Skin of body (tissue), 1 donor: ENCODE measurements at regions not wholly inside any gene's neighbourhood (a gene's known extent, or its start where the extent isn't known, plus 50 kb on each side); places are given as distances from the start of the nearest gene placed in this dataset.
A peak's percentile ranks its signal among the peaks of the same experiment; 100 is the strongest.
"Not testable (repeated sequence)": the region's sequence is repeated elsewhere in the genome, so short reads cannot be mapped to it uniquely, and the experiment has no call there.

ENCODE experiments used
- DNase-seq: peaks from one replicate; lab custom pipeline; 2025; lab: John Stamatoyannopoulos, UW

DNA sequence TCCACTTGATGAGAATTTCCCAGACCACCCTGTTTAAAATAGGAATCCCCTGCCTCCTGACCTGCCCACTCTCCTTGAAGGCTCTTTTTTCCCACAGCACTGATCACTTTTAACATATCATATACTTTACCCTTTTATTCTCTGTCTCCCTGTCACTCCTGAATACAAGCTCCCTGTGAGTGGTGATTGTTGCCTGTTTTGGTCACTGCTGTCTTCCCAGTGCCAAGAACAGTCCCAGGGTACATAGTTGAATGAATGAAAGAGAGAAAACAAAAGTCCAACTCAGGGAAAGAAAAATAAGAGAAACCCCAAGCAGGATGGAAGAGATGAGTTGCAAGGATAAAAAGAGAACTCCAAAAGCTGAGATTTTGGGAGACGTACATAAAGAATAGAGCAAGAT is 500.3 kb upstream of the LMCD1 start:
- no peak for DNase-seq

DNA sequence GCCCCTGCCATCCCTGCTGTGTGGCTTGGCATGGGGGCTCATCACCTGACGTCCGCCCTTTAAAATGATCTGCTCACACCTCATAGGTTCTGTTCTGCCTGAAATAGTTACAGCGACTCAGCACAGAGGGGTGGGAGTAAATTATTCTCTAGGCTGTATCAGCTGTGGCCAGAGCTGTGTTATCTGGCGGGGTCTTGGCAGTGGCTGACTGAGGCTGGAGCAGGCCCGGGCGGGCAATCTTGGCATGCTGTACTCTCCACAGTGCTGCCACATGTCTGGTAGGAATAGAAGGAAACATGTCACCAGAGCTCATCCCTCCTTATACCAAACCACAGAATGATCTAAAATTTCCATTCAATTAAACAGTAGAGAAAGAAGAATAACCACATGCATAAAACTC is 499.9 kb upstream of the LMCD1 start:
- DNase-seq, result no peak

DNA sequence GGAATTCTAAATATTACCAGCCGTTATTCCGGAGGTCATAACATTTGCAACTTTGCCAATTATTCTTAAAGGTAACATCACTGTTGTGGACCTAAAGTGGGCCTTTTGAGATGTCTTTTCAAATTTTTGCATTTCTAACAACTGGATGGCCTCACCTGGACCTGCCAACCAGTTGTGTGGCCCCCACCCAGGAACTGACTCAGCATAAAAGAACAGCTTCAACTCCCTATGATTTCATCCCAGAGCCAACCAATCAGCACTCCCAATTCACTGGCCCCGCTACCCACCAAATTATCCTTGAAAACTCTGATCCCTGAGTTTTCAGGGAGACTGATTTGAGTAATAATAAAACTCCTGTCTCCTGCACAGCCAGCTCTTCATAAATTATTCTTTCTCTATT is 489.7 kb upstream of the LMCD1 start:
- no peak for DNase-seq

DNA sequence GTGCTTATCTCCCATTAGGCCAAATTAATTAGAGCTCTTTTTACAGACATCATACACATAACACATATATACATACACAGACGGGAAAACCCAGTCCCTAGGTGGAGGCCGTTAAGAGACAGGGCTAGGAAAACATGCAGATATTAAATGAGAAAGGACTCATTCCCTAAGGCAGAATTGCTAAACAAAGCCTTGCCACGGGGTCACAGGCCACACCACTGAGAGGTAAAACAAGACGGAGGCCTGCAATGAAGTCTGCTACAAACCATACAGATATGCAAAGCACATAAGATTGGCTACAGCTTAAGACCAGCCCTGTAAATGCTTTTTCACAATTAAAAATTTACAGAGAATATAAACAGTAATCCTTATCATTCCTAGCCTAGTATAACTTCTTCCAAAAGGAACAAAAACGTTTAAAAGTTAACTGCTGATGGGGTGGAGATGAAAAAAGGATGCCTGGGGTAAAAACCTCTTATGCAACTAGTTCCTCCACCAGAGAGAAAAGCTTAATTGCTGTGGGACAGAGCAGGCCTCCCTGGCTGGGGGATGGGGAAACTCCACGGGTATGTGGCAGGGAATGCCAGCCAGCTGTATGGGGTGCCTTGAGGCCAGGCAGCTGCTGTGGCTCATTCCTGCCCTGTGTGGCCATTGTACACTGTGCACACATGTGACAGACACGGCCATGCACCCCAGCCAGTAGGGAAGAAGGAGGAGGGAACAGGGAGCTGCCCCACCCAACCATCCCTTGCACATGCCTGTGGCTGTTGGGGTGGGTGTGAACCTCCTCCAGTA is 481.4 kb upstream of the LMCD1 start:
- no peak for DNase-seq

DNA sequence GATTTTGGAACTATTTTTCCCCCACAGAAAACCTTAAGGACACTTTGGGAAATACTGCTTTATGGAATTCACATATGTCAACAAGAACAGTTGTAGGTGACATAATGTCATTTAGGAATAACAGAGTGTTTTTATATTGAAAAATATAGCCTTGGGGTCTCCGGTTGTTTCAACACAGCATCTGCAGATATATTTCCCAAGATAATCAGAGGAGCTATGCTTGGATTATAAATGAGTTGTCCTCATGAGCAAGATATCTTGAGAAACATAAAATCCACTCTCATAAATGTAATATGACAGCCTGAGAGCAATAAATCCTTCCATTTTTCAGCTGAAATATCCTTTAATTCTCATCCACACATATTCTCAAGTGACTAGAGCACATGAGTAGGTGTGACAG is 473.7 kb upstream of the LMCD1 start:
- no peak for DNase-seq

DNA sequence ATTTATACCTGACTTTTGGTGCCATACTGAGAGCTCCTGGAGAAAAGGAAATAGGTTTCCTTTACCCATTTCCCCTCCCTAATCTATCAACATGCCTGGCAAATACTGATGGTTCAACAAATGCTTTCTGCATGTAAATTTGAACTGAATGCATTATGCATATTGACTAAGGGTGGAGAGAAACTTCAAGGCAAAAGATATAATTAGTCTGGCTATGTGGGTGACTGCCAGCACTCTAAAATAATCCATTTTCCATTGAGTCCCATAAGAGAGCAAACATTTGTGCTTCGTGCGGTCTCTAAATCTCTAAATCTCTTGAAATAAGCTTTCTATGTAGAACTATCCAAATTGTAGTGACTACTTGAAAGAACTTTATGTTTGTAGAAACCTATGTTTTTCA is 451.3 kb upstream of the LMCD1 start:
- no peak for DNase-seq

DNA sequence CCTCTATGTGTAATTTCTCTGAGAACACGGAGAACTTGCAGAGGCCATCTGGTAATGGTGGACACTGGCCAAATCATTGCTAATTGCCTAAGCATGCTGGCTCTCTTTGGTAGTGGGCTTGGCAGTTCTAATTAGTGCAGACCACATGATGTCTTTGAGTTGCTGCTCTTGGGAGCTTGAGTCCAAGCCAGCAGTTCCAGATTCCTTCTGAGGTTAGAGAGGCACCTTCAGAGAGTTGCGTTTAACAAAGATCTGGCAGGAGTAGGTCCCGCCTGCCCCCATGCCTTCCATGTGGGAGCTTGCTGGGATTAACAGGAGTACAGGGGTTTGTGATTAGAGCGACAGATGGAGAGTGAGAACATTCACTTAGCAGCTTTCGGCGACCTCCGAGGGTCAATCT is 449.0 kb upstream of the LMCD1 start:
- peak; percentile 35 for DNase-seq

DNA sequence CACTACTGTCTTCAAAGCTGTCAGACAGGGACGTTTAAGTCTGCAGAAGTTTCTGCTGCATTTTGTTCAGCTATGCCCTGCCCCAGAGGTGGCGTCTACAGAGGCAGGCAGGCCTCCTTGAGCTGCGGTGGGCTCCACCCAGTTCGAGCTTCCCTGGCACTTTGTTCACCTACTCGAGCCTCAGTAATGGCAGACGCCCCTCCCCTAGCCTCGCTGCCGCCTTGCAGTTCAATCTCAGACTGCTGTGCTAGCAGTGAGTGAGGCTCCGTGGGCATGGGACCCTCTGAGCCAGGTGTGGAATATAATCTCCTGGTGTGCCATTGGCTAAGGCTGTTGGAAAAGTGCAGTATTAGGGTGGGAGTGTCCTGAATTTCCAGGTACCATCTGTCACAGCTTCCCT is 433.5 kb upstream of the LMCD1 start:
- not testable (repeated sequence) for DNase-seq

DNA sequence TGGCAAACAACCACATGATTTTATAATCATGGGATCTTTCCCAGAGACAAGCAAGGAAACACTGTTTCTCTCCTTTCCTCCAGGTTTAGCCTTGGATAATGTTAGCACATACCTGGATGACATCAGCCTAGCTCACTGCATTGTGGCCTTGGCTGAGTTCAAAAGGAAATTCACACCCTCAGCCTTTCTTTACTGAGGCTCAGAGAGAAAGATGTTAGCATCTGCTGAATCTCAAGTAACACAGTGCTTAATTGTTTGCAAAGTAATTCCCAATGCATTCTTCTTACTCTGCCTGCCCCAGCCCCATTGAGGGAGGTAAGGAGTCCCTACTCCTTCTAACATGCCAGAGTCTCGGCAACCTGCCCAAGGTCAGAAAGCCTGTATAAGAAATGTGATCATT is 432.2 kb upstream of the LMCD1 start:
- no peak for DNase-seq

DNA sequence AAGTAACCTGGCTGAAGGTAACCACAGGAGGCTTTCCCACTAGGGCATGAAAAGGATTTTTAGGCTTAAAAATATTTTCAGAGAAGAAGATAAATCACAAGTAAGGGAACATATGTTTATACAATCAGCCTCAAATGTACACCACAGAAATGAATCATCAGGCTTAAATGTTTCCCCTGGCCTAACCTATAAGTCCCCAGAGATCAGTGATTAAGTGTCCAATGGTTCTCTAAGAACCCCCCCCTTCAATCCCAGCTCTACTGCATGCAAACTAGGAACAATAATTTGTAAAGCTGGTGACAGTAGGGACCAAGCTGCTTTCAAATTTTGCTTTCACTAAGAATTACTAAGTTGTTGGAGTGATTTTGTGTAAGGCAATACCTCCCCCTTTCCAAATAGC is 431.6 kb upstream of the LMCD1 start:
- no peak for DNase-seq

DNA sequence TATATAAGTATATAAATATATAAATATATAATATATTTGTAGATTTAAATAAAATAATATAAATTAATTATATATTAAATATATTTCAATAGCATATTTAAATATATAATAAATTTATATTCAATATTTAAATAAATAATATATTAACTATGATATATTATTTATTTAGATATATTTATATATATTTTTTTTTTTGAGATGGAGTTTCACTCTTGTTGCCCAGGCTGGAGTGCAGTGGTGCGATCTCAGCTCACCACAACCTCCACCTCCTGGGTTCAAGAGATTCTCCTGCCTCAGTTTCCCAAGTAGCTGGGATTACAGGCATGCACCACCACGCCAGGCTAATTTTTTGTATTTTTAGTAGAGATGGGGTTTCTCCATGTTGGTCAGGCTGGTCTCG is 426.9 kb upstream of the LMCD1 start:
- DNase-seq, result not testable (repeated sequence)

DNA sequence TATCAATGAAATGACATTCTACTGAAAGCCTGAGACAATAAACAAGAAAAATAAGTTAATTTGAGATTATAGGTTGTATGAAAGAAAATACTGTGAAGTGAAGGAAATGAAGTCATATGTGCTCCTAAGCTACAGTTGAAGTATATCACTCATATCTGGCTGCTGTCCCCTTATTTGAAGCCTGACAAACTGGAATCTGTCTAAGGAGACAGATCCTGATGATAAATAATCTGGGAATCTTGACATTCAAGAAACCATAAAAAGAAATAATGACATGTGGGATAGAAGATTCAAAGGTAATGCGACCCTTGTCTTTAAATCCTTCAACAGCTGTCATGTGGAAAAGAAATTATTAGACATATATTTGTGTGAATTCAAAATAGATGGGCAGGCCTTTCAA is 424.5 kb upstream of the LMCD1 start:
- DNase-seq, result no peak

DNA sequence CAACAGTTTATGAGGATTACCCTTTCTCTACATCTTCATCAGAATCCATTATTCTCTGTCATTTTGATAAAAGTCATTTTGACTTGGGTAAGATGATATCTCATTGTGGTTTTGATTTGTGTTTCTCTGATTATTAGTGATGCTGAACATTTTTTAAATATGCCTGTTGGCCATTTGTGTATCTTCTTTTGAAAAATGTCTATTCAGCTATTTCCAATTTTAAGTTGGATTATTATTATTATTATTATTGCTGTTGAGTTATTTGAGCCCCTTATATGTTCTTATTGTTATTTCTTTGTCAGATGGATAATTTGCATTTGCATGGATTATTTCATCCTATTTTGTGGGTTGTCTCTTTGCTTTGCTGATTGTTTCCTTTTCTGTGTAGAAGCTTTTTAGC is 421.2 kb upstream of the LMCD1 start:
- DNase-seq, result no peak

DNA sequence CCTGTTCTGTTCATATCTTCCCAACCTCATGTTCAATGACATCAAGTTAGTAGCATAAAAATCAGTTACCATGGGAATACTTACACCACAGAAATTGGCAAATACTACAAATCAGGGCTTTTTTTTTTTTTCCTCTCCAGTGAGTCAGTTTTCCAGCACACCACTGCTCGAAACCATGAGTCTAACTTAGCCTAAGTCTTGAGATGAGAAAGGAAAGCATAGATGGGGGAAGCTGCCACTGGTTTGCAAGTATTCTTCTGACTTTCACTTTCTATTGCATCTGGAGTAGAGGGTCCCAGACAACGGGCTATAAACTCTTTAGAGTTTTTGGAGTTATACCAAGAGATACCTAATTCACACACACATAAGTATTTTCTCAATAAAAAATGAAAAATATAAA is 416.1 kb upstream of the LMCD1 start:
- no peak for DNase-seq

DNA sequence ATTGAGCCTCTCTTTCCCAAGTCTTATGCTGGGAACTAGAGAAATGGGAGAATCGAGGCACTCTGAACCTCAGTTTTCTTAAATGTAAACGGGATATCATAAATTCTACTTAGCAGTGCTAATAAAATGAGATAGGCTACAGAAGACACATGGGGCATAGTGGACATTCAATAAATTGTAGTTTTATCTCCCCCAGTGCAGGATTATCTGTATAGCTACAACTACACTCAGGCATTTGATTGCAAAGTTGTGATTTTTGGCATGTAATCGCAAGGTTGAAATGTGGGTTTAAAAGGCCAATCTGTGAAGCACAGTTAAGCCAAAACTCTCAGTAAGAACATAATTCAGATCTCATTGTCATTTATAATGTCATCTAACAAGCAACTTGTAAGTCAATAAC is 413.7 kb upstream of the LMCD1 start:
- DNase-seq, result no peak

DNA sequence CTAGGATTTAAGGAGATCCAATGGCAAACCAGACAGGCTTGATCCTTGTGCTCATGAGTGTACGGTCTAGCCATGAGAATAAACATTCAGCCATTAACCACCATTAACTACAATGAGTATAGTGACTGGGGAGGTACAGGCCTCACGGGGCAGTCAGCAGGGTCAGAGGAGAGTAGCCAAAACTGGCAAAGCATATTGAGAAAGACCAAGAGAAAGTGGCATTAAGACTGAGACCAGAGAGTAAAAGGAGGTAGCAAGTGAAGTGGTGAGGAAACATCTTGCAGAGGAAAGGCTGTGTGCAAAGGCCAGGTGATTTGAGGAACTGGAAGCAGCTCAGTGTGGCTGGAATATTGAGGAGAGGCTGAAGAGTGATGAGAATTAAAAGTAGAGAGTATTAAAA is 407.2 kb upstream of the LMCD1 start:
- no peak for DNase-seq

DNA sequence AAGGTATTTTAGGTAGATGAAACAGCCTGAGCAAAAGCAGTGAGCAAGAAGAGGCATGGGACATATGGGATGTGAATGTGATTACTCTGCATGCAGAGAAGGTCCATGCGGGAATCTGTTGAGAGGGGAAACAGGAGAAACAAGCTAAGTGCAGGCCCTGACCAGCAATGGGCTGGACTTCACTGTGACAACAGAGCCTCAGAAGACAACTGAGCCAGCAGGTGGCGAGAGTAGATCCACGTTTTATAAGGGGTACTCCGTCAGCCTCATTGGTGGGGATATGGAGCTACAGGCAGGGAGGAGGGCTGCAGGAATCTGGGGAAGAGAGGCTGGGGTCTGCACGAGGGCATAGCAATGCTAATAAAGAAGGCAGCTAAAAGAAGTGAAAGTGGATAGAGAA is 405.9 kb upstream of the LMCD1 start:
- no peak for DNase-seq

DNA sequence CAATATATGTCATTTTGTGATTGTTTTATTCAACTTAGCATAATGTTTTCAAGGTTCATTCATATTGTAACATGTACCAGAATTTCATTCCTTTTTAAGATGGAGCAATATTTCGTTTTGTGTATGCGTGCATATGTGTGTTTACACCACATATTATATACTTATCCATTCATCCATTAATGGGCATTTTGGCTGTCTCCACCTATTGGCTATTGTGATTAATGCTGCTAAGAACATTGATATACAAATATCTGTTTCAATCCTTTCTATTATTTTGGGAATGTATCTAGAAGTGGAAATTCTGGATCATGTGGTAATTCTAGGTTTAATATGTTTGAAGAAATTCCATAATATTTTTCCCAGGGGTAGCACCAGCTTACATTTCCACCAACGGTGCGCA is 403.9 kb upstream of the LMCD1 start:
- no peak for DNase-seq

DNA sequence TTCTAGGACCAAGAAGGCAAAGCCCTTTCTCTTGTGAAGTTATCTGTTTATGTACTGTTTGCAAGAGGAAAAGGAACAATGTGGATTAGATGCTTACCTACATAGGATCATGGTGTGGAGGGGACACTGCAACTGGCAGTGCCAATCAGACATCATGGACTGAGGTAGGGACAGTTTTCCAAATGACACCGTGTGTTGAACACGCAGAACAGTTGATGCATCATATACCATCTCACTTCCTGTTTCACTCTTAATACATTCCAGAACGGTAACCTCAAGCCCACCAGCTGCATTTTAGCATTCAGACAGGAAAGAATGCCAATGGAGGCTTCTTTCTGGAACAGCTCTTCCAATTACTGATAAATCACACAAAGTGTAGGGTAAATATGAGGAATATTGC is 397.7 kb upstream of the LMCD1 start:
- DNase-seq, result no peak

DNA sequence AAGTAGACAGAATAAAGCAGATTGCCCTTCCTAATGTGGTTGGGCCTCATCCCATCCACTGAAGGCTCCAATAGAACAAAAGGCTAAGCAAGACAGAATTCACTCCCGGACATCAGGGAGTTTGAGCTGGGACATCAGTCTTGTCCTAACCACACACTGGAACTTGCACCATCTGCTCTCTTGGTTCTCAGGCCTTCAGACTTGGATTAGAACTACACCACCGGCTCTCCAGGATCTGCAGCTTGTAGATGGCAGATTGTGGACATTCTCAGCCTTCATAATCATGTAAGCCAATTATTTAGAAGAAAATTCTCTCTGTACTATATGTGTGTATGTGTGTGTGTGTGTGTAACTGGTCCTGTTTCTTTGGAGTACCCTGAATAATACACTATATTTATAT is 394.7 kb upstream of the LMCD1 start:
- DNase-seq, result no peak

DNA sequence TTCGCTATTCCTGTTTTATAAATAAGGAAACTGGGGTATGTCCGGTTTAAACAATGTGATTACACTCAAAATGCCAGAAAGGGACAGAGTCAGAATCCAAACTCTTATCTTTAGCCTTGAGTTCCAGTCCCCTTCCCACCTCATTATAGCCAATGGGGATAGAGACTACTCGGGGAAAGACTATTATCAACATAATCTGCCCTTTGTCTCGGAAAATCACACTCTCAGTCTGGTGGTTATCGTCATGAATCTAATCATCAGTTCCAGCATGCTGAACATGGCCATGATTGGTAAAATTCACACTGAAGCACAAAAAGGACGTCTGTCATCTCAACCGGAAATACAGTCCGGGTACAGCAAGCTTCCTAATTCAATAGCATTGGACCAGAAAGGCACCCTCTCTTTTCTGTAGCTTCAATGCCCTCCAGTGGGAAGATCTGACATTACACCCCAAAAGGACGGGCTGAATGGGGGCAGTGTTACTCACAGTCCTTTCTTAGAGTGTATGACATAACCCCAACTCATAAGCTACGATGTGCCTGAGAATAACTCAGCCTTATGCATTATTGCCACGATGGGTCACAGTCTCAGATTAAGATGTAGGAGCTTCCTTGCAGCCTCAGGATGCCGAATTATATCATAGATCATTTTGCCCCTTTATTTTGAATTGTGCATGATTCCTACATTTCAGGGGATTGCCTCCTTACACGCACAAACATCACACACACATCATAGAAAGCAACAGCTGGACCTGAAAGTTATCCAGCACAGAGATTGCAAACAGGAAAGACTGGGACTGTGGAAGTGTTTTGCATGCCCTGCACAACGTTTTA is 390.4 kb upstream of the LMCD1 start:
- DNase-seq, result peak; percentile 80

DNA sequence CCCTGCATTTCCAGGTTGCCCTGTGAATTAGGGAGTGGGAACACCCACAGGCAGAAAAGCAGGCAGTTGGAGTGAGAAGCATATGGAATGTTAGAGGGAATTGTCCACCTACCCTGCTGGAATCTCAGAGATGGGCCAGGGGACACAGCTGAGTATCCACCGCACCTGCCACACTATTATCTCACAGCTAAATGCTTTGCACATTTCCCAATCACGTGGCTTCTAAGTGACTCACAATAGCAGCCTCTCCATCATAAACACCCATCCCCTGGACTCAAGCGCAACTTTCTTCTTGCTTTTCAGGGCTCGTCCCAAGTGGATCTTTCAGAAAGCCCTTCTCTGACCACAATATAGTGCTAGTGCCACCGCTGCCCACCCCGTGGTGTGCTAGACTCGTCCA is 389.0 kb upstream of the LMCD1 start:
- no peak for DNase-seq

DNA sequence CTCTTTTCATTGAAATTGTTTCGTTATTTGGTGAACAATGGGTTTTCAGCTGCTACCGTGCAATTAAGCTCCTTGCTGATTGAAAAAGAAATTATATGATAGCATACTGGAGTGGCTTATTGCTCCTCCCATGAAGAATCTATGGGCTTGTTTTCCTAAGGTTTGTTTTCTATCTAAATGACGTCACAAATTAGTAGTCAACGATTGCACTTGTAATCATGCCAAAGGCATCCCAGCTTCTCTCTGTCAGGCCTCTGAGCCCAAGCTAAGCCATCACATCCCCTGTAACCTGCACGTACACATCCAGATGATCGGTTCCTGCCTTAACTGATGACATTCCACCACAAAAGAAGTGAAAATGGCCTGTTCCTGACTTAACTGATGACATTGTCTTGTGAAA is 388.0 kb upstream of the LMCD1 start:
- DNase-seq, result no peak
